KMS-11 (cell line): ENCODE measurements at regions not wholly inside any gene's neighbourhood (a gene's known extent, or its start where the extent isn't known, plus 50 kb on each side); places are given as distances from the start of the nearest gene placed in this dataset.
"Not testable (repeated sequence)": the region's sequence is repeated elsewhere in the genome, so short reads cannot be mapped to it uniquely, and the experiment has no call there.

ENCODE experiments used
- H2AFZ ChIP-seq: fragments of 200-600 bp; sonication (generic); 2 replicates; pipeline ENCODE4 v1.6.1; 2016; ENCODE audit warnings: antibody characterized with exemption, mixed run types, low read depth
- H3K27ac ChIP-seq: fragments of 200-600 bp; sonication (generic); 2 replicates; pipeline ENCODE4 v1.6.1; 2016; ENCODE audit warnings: mild to moderate bottlenecking, mixed run types
- H3K27me3 ChIP-seq: fragments of 200-600 bp; sonication (generic); 2 replicates; pipeline ENCODE4 v1.6.1; 2017; ENCODE audit warnings: mild to moderate bottlenecking, low read depth, mixed run types, moderate library complexity; ENCODE audit not compliant: insufficient read depth
- H3K36me3 ChIP-seq: fragments of 200-600 bp; sonication (generic); 2 replicates; pipeline ENCODE4 v1.6.1; 2017; ENCODE audit warnings: mild to moderate bottlenecking, mixed run types; ENCODE audit not compliant: insufficient read depth
- H3K4me1 ChIP-seq: fragments of 200-600 bp; sonication (generic); 2 replicates; pipeline ENCODE4 v1.6.1; 2016; ENCODE audit warnings: mild to moderate bottlenecking, low read depth, mixed run types; ENCODE audit not compliant: poor library complexity, severe bottlenecking
- H3K4me2 ChIP-seq: fragments of 200-600 bp; sonication (generic); 2 replicates; pipeline ENCODE4 v1.7.0; 2016; ENCODE audit warnings: mild to moderate bottlenecking, mixed run types
- H3K4me3 ChIP-seq: fragments of 200-600 bp; sonication (generic); IDR thresholded peaks from 2 replicates; pipeline ENCODE4 v1.6.1; 2017; ENCODE audit warnings: low read depth, low read length, mixed read lengths; ENCODE audit not compliant: insufficient read depth
- H3K79me2 ChIP-seq: fragments of 200-600 bp; sonication (generic); 2 replicates; pipeline ENCODE4 v1.6.1; 2016; ENCODE audit warnings: low read depth, mixed run types; ENCODE audit not compliant: insufficient read depth
- H3K9ac ChIP-seq: fragments of 200-600 bp; sonication (generic); 2 replicates; pipeline ENCODE4 v1.6.1; 2016; ENCODE audit warnings: mild to moderate bottlenecking, mixed run types
- H4K20me1 ChIP-seq: fragments of 200-600 bp; sonication (generic); 2 replicates; pipeline ENCODE4 v1.6.1; 2016; ENCODE audit warnings: mild to moderate bottlenecking, mixed run types; ENCODE audit not compliant: insufficient read depth
- TF ChIP-seq, protein P1 (sequence below): fragments of 200-600 bp; sonication (generic); conservative IDR thresholded peaks from 2 replicates; pipeline ENCODE4 v1.6.1; 2017; ENCODE audit warnings: low read depth, mild to moderate bottlenecking, antibody characterized with exemption, low read length, moderate library complexity, mixed read lengths

DNA sequence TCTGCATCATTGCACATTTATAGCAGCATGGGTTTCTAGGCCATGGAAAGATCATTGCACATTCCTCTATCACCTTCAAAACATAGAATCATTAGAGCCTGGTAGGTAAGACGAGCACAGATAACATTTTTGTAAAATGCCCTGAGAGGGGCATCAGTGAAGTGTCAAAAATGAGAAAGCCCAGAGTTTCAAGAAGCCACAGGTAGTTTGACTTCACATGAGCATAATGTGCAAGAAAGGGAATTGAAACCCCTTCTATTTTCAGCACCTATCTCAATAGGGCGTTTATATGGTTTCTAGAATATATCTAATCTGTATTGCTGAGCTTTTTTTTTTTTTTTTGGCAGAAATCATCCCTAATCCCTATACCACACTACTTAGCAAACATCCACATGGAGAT is 2441.7 kb downstream of the ARAP2 start:
- no peaks in the 10 kb centered on the region for H3K36me3 ChIP-seq
- TF ChIP-seq, protein P1, sequence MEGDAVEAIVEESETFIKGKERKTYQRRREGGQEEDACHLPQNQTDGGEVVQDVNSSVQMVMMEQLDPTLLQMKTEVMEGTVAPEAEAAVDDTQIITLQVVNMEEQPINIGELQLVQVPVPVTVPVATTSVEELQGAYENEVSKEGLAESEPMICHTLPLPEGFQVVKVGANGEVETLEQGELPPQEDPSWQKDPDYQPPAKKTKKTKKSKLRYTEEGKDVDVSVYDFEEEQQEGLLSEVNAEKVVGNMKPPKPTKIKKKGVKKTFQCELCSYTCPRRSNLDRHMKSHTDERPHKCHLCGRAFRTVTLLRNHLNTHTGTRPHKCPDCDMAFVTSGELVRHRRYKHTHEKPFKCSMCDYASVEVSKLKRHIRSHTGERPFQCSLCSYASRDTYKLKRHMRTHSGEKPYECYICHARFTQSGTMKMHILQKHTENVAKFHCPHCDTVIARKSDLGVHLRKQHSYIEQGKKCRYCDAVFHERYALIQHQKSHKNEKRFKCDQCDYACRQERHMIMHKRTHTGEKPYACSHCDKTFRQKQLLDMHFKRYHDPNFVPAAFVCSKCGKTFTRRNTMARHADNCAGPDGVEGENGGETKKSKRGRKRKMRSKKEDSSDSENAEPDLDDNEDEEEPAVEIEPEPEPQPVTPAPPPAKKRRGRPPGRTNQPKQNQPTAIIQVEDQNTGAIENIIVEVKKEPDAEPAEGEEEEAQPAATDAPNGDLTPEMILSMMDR = no peak

DNA sequence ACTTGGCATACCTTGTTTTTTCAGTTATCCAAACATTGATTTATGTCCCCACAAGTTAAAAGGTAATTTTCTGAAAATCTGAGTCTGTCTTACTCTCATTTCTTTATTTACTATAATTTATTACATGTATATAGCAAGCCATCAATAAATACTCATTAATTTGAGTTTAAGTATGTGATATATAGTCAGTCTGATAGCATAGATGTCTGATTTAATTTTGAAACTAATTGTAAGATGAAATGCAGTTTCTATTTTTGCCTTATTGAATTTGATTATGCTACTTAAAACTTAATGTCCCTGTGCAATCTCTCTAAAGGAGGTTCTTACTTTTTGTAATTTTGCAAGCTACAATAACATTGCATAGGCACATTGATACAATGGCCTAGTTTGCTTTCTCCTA is 2418.6 kb downstream of the ARAP2 start:
- no peak overlapping the region for H2AFZ ChIP-seq
- no peak overlapping the region for H3K4me3 ChIP-seq
- H3K4me1 ChIP-seq = no peaks in the 10 kb centered on the region
- no peaks in the 10 kb centered on the region for H3K79me2 ChIP-seq
- no peaks in the 10 kb centered on the region for H3K36me3 ChIP-seq
- no peaks in the 10 kb centered on the region for H3K27me3 ChIP-seq
- no peak overlapping the region for H3K9ac ChIP-seq
- no peak overlapping the region for H3K27ac ChIP-seq
- H4K20me1 ChIP-seq = no peaks in the 10 kb centered on the region
- H3K4me2 ChIP-seq = no peak overlapping the region
- TF ChIP-seq, protein P1 = no peak

More for the DNA sequence above, 2441.7 kb downstream of the ARAP2 start:
- H3K27ac ChIP-seq = no peak overlapping the region
- no peaks in the 10 kb centered on the region for H3K79me2 ChIP-seq
- H3K9ac ChIP-seq = no peak overlapping the region
- no peaks in the 10 kb centered on the region for H4K20me1 ChIP-seq
- no peaks in the 10 kb centered on the region for H3K4me1 ChIP-seq
- no peak overlapping the region for H3K4me2 ChIP-seq
- H2AFZ ChIP-seq = no peak overlapping the region
- H3K27me3 ChIP-seq = no peaks in the 10 kb centered on the region
- H3K4me3 ChIP-seq = no peak overlapping the region

DNA sequence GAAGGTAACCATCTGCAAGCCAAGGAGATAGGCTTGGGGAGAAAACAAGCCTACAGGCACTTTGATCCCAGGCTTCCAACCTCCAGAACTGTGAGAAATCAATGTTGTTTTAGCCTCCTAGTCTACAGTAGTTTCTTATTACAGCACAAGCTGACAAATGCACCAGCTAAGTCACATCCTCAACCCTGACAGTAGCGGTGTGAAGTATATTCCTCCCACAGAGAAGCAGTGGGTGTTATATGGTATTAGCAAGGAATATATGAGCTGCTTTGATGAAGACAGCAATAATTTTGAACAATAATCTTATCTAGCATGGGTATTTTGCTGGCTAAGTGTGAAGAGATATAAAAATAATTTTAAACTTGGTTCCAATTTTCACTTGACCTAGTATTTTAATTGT is 2415.0 kb downstream of the ARAP2 start:
- H4K20me1 ChIP-seq, H3K4me2 ChIP-seq, H3K36me3 ChIP-seq, H2AFZ ChIP-seq, H3K9ac ChIP-seq, H3K4me3 ChIP-seq, H3K79me2 ChIP-seq, H3K27me3 ChIP-seq, H3K27ac ChIP-seq, H3K4me1 ChIP-seq: not testable (repeated sequence)

DNA sequence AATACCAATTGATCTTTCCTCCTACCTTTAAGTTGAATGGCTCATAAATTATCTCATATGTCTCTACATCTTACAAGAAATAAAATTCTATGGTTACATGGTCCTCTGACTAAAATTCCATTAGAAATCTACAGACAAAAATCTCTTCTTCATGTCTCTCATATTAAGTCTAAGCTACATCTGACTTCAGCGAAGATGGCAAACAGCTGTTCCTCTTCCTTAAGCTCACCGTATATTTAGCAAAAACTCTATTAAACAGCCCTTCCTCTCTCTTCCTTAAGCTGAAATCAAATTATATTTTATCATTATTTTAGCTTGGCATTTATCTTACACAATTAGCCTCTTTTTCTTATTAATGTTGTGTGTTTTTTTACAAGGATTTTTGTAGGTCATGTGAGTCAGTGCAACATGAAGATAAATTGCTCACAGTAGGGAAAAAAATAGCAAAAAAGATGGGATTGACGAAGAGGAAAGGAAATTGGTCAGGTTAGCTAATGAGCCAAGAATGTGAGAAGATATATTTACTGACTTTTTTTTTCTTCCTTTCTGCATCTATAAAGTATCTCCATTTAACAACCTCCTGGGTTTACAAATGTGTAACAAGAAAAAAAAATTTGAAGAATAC is 2412.8 kb downstream of the ARAP2 start:
- Histone ChIP-seq H3K4me1 (no peaks in the 10 kb centered on the region), H3K79me2 (no peaks in the 10 kb centered on the region), H2AFZ (no peak overlapping the region), H3K4me3 (no peak overlapping the region), H4K20me1 (no peaks in the 10 kb centered on the region), H3K36me3 (no peaks in the 10 kb centered on the region), H3K9ac (no peak overlapping the region), H3K4me2 (no peak overlapping the region), H3K27me3 (no peaks in the 10 kb centered on the region), H3K27ac (no peak overlapping the region)
- TF ChIP-seq, protein P1 = no peak

DNA sequence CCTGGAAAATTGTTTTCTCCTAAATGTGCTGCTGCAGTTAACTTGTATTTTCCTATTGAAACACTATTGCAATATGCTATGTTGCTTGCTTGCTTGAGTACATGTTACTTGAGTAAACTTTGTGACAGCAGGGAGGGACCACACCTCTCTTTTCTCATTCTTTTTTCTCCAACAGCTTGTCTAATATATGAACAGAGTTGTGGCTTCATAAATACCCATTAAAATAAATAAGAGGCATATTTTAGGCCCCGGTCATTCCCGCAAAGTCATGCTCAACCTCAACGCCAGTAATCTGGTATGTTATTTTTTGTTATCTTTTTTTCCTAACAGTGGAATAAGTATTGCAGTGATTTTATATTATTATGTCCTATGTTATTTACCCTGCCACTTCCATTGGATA is 2408.6 kb downstream of the ARAP2 start:
- not testable (repeated sequence) for H3K36me3 ChIP-seq, H3K4me3 ChIP-seq, H3K4me2 ChIP-seq, H3K4me1 ChIP-seq, H4K20me1 ChIP-seq, H3K9ac ChIP-seq, H3K79me2 ChIP-seq, H3K27me3 ChIP-seq, H3K27ac ChIP-seq, H2AFZ ChIP-seq
